Breast epithelium (tissue), 4 donors: ENCODE measurements at regions not wholly inside any gene's neighbourhood (a gene's known extent, or its start where the extent isn't known, plus 50 kb on each side); places are given as distances from the start of the nearest gene placed in this dataset.

ENCODE experiments used
- DNase-seq, 2 donors: peaks; one replicate each; pipeline ENCODE4 v3.0.0-alpha.2; 2019; ENCODE audit warnings: low spot score in 2 of 2
- H3K27ac ChIP-seq, 2 donors: fragments of 200-600 bp; sonication (generic) in 1 of 2; one replicate each; pipeline ENCODE4 v1.5.1; 2016 to 2019; ENCODE audit warnings: mild to moderate bottlenecking in 1 of 2
- H3K27me3 ChIP-seq, 2 donors: fragments of 200-600 bp; sonication (generic) in 1 of 2; one replicate each; pipeline versions ENCODE4 v1.5.1 to v1.6.0; 2017 to 2019; ENCODE audit warnings: control low read depth in 1 of 2, mild to moderate bottlenecking in 1 of 2
- H3K36me3 ChIP-seq: fragments of 200-600 bp; one replicate; pipeline ENCODE4 v1.5.1; 2019
- H3K4me1 ChIP-seq, 2 donors: fragments of 200-600 bp; sonication (generic); one replicate each; pipeline ENCODE4 v1.5.1; 2016 to 2019; ENCODE audit warnings: control low read depth in 1 of 2
- H3K4me3 ChIP-seq, 3 donors: fragments of 200-600 bp; sonication (generic); 1 replicate in 2 of 3; 2 replicates in 1 of 3; pipeline ENCODE4 v1.5.1; 2016 to 2019; ENCODE audit warnings: mild to moderate bottlenecking in 3 of 3, moderate library complexity in 2 of 3
- H3K9me3 ChIP-seq, 2 donors: fragments of 200-600 bp; sonication (generic) in 1 of 2; one replicate each; pipeline ENCODE4 v1.5.1; 2016 to 2019; ENCODE audit warnings: control low read depth in 1 of 2
- POLR2A ChIP-seq: fragments of 450-650 bp; IDR thresholded peaks from one replicate; pipeline ENCODE4 v1.6.1; 2016; ENCODE audit warnings: antibody characterized with exemption, mild to moderate bottlenecking, moderate library complexity
- POLR2AphosphoS5 ChIP-seq, 3 donors: sonication (generic); formaldehyde crosslinking; IDR thresholded peaks; one replicate each; pipeline ENCODE4 v1.6.1; 2017; ENCODE audit warnings: antibody characterized with exemption in 3 of 3
- intact Hi-C: fragments of 100-400 bp; cut with DNase I; formaldehyde crosslinking; loops from one replicate; pipeline ENCODE4 v1.15.1; 2023; ENCODE audit warnings: low total_unique reads
- TF ChIP-seq, protein P1 (sequence below), 3 donors: fragments of 450-650 bp; IDR thresholded peaks; one replicate each; pipeline ENCODE4 v1.5.1; 2016 to 2017; ENCODE audit warnings: antibody characterized with exemption in 3 of 3, mild to moderate bottlenecking in 3 of 3, moderate library complexity in 3 of 3

DNA sequence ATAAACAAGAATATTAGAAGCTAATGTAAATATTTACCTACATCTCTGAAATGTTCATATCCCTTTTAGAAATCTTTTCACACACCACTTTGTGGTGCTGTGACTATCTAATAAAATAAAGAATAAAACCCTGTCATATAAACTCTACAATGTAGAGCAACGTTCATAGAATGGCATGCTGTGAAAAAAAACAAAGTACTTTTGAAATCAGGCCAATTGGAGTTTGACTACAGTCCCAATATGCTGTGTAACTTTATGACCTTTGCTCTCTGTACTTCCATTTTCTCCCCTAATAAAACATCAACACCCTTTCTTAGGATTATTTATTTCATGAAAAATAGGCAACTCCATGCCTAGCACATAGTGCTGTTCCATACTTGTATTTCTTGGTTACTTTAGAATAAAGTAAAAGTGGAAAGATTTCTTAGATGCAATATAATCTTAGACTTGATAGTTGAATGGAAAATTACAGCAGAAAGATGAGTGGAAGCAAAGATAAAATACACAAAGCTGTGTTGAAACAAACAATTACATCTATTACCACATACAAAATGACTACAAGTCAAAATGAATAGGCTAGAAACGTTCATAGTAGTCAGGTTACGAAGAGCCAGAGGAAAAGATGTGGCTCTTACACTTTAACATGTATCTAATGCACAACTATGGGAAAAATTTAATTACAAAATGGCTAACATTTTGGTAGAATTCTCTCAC is 613.2 kb upstream of the SLITRK5 start:
- no peak for DNase-seq
- Histone ChIP-seq H3K4me1 (no peaks in the 10 kb centered on the region), H3K27me3 (no peaks in the 10 kb centered on the region), H3K27ac (no peak overlapping the region), H3K4me3 (no peak overlapping the region), H3K36me3 (no peaks in the 10 kb centered on the region), H3K9me3 (no peaks in the 10 kb centered on the region)
- TF ChIP-seq, protein P1, sequence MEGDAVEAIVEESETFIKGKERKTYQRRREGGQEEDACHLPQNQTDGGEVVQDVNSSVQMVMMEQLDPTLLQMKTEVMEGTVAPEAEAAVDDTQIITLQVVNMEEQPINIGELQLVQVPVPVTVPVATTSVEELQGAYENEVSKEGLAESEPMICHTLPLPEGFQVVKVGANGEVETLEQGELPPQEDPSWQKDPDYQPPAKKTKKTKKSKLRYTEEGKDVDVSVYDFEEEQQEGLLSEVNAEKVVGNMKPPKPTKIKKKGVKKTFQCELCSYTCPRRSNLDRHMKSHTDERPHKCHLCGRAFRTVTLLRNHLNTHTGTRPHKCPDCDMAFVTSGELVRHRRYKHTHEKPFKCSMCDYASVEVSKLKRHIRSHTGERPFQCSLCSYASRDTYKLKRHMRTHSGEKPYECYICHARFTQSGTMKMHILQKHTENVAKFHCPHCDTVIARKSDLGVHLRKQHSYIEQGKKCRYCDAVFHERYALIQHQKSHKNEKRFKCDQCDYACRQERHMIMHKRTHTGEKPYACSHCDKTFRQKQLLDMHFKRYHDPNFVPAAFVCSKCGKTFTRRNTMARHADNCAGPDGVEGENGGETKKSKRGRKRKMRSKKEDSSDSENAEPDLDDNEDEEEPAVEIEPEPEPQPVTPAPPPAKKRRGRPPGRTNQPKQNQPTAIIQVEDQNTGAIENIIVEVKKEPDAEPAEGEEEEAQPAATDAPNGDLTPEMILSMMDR (IDR thresholded peaks at IDR 0.05): no peak
- no peak for TF ChIP-seq POLR2A
- no peak for TF ChIP-seq POLR2AphosphoS5 (IDR thresholded peaks at IDR 0.05)
- intact Hi-C loops: no loop called here

DNA sequence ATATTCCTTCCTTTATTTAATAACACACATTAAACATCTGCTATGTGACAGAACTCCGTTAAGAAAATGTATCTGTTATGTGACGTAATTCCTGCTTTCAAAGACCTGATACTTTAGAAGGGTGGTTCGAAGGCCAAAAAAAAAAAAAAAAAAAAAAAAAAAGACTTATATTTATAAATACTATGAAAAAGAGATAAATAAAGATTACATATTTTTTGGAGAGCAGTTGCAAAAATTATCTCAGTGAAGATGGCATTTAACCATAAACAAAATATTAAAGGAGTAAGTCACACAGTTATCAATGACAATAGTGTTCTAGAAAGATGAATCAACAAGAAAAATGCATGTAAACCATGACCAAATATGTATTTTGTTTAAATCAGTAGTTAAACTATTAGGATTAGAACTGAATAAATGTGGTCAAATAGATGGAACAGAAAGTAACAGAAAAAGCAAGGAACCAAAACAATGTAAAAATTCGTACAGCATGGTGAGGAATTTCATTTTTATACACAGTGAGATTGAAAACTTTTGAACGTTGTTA is 612.3 kb upstream of the SLITRK5 start:
- TF ChIP-seq POLR2AphosphoS5 (IDR thresholded peaks at IDR 0.05) (no peak), POLR2A (no peak)
- TF ChIP-seq, protein P1 (IDR thresholded peaks at IDR 0.05): no peak
- no peak for DNase-seq

DNA sequence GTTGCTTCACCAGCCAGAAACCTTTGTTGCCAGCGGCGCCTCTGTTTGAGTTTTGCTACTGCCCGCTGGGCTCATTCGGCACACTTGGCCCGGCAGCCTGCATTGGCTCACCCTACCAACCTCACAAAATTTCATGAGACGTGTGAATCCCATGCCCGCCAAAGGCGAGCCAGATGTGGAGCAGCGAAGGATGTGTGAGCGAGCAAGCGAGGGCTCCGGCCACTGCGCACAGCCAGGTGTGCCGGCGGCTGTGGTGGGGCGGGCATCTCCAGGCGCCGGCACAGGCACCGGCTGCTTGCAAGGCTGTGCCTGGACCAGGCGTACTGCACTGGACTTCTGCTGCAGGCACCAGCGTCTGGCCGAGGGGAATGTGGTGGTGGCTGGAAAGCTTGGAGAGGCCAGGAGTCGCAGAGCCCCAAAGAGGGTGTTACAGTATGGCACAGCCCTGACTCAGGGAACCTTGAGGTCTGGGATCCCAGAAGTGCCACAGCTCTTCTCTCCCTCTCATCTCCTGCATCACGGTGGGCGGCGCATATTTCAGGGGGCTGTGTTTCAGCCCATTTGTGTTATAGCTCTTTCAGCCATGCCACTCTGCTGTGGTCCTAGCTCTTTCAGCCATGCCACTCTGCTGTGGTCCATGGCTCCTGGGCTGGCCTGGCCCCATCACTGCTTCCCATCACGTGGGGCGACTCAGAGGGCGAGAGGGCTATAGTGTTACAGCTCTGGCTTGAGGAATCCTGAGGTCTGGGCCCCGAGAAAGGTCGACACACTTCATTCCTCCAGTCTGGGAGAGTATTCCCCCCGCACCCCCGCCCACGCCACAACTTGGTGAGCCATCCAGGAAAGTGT is 592.0 kb upstream of the SLITRK5 start:
- TF ChIP-seq, protein P1 (IDR thresholded peaks at IDR 0.05): no peak
- TF ChIP-seq POLR2A (no peak), POLR2AphosphoS5 (IDR thresholded peaks at IDR 0.05) (no peak)
- Histone ChIP-seq H3K4me1 (no peaks in the 10 kb centered on the region), H3K36me3 (no peaks in the 10 kb centered on the region), H3K27me3 (no peaks in the 10 kb centered on the region), H3K9me3 (peaks cover 0 to 3% of the 10 kb centered on the region in 2 donors), H3K4me3 (no peak overlapping the region), H3K27ac (no peak overlapping the region)
- no peak for DNase-seq
- intact Hi-C loops: no loop called here

More for the DNA sequence above, 612.3 kb upstream of the SLITRK5 start:
- H3K27me3 ChIP-seq: no peaks in the 10 kb centered on the region
- no peaks in the 10 kb centered on the region for H3K9me3 ChIP-seq
- no peaks in the 10 kb centered on the region for H3K4me1 ChIP-seq
- no peaks in the 10 kb centered on the region for H3K36me3 ChIP-seq
- no peak overlapping the region for H3K27ac ChIP-seq
- no peak overlapping the region for H3K4me3 ChIP-seq
- intact Hi-C loops: no loop called here

DNA sequence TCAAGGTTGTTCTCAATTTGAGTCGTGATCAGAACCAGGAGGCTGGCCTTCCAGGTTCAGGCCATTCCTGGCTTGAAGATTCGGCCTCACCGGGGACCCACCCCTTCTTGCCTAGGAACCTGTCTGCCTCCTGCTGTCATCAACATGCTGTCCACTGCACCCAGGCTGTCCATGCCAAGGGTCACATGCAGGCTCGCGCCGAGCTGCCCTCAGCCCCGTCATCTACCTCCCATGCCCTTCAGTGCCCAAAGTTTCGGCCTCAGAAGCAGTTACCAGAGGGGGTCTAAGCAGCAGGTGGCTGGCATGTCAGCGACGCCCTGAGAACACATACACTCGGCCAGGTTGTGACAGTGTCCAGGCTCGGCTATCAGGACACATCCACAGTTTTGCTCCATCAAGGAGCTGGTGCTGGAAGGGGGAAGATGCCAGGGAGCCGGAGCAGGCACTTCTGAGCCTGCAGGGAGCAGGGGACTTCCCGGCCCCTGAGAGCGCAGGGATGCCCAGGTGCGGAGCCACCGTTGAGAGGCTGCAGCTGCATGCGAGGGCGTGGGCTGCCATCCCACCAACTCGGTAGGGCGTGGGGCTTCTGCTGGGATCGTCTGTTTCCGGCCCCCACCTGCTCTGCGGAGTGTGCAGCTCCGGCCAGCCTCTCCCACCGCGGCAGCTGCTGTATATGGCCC is 590.9 kb upstream of the SLITRK5 start:
- no peak for DNase-seq
- Histone ChIP-seq H3K4me3 (no peak overlapping the region), H3K4me1 (no peaks in the 10 kb centered on the region), H3K27ac (no peak overlapping the region), H3K27me3 (no peaks in the 10 kb centered on the region), H3K36me3 (no peaks in the 10 kb centered on the region), H3K9me3 (peaks cover 0 to 3% of the 10 kb centered on the region in 2 donors)
- intact Hi-C loops: no loop called here
- TF ChIP-seq POLR2AphosphoS5 (IDR thresholded peaks at IDR 0.05): no peak
- TF ChIP-seq, protein P1 (IDR thresholded peaks at IDR 0.05): no peak
- no peak for TF ChIP-seq POLR2A
